ENCODE measurements at regions not wholly inside any gene's neighbourhood (a gene's known extent, or its start where the extent isn't known, plus 50 kb on each side); places are given as distances from the start of the nearest gene placed in this dataset.
A peak's percentile ranks its signal among the peaks of the same experiment; 100 is the strongest.

DNA sequence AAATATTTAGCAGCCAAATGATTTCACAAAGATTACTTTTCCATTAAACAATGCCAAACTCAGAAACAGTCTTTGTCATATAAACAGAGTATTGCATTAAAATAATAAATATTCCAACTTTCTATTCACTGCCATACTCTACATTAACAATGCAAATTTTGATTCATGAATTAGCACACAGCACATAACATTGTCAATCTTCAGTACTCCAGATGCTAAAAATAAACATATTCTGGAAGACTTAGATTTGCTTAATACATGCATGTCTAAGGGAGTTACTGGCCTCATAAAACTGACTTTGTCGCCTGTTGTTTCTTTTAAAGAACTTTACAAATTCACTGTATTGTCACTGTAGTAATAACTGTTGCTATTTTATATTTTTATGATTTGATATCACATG lies 131.6 kb downstream of the TMEM144 start:
- DNase-seq (ENCODE audit: low spot score) = no peak
- Histone ChIP-seq H3K27me3 (replicated peaks; ENCODE audit: insufficient read depth, low read depth, low read length, poor library complexity) (no peaks in the 10 kb centered on the region), H3K4me3 (ENCODE audit: low read depth, low read length, poor library complexity, severe bottlenecking) (no peak overlapping the region), H3K4me1 (ENCODE audit: insufficient read depth, low read length, poor library complexity, severe bottlenecking) (no peaks in the 10 kb centered on the region), H3K36me3 (ENCODE audit: insufficient read depth, low read length, poor library complexity, severe bottlenecking) (no peaks in the 10 kb centered on the region), H3K27ac (ENCODE audit: low read depth, low read length, poor library complexity, severe bottlenecking) (no peak overlapping the region), H3K9me3 (ENCODE audit: low read depth, low read length, poor library complexity, severe bottlenecking) (no peaks in the 10 kb centered on the region)
- TF ChIP-seq, protein P1, sequence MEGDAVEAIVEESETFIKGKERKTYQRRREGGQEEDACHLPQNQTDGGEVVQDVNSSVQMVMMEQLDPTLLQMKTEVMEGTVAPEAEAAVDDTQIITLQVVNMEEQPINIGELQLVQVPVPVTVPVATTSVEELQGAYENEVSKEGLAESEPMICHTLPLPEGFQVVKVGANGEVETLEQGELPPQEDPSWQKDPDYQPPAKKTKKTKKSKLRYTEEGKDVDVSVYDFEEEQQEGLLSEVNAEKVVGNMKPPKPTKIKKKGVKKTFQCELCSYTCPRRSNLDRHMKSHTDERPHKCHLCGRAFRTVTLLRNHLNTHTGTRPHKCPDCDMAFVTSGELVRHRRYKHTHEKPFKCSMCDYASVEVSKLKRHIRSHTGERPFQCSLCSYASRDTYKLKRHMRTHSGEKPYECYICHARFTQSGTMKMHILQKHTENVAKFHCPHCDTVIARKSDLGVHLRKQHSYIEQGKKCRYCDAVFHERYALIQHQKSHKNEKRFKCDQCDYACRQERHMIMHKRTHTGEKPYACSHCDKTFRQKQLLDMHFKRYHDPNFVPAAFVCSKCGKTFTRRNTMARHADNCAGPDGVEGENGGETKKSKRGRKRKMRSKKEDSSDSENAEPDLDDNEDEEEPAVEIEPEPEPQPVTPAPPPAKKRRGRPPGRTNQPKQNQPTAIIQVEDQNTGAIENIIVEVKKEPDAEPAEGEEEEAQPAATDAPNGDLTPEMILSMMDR (conservative IDR thresholded peaks at IDR 0.05; ENCODE audit: low read depth, low read length) = no peak
- no peak for TF ChIP-seq EZH2 (IDR thresholded peaks at IDR 0.05; ENCODE audit: borderline replicate concordance, low read depth, low read length, poor library complexity, severe bottlenecking)
- intact Hi-C loops (cut with micrococcal nuclease; ENCODE audit: unreplicated experiment) = no loop called here
- ChIA-PET CTCF (no interaction called here), POLR2A (ENCODE audit: low non-redundant PET) (no interaction called here)
- BruUV-seq (replicated peaks) = no TSS peak

DNA sequence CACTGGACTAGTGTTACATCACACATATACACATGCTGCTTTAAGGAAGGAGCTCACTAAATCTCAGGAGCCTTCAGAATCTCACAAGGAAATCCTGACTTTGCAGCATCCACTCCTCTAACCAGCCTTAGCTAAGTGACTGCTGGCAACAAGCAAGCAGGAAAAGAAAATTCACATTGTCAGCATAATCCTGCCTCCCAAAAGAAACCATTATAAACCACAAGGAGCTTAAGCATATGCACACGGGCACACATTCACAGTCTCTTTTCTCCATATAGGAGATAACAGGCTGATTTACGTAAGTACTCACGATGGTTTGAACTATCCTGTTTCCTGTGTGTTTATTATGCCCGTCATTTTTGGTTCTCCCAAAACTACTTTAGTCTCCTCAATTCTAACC lies 136.3 kb downstream of the TMEM144 start:
- DNase-seq (ENCODE audit: low spot score) = peak; percentile 8
- ChIA-PET CTCF (no interaction called here), POLR2A (ENCODE audit: low non-redundant PET) (no interaction called here)
- Histone ChIP-seq H3K4me3 (ENCODE audit: low read depth, low read length, poor library complexity, severe bottlenecking) (no peak overlapping the region), H3K4me1 (ENCODE audit: insufficient read depth, low read length, poor library complexity, severe bottlenecking) (no peaks in the 10 kb centered on the region), H3K27me3 (replicated peaks; ENCODE audit: insufficient read depth, low read depth, low read length, poor library complexity) (no peaks in the 10 kb centered on the region), H3K36me3 (ENCODE audit: insufficient read depth, low read length, poor library complexity, severe bottlenecking) (no peaks in the 10 kb centered on the region), H3K27ac (ENCODE audit: low read depth, low read length, poor library complexity, severe bottlenecking) (no peak overlapping the region), H3K9me3 (ENCODE audit: low read depth, low read length, poor library complexity, severe bottlenecking) (no peaks in the 10 kb centered on the region)
- no peak for TF ChIP-seq EZH2 (IDR thresholded peaks at IDR 0.05; ENCODE audit: borderline replicate concordance, low read depth, low read length, poor library complexity, severe bottlenecking)
- TF ChIP-seq, protein P1 (conservative IDR thresholded peaks at IDR 0.05; ENCODE audit: low read depth, low read length) = no peak
- intact Hi-C loops (cut with micrococcal nuclease; ENCODE audit: unreplicated experiment) = no loop called here
- no TSS peak for BruUV-seq (replicated peaks)

DNA sequence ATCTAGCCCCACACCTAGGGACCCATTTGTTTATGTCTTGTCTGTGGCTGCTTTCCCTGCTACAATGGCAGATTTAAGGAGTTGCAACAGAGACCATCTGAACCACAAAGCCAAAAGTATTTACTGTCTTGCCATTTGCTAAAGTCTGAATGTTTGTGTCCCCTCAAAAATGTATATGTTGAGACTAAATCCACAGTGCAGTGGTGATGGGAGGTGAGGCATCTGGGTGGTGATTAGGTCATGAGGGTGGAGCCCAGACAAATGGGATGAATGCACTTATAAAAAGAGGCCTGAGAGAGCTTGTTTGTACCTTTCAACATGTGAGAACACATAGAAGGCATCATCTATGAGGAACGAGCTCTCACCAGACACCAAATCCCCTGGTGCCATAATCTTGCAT lies 137.3 kb downstream of the TMEM144 start:
- TF ChIP-seq, protein P1 (conservative IDR thresholded peaks at IDR 0.05; ENCODE audit: low read depth, low read length) = no peak
- TF ChIP-seq EZH2 (IDR thresholded peaks at IDR 0.05; ENCODE audit: borderline replicate concordance, low read depth, low read length, poor library complexity, severe bottlenecking) = no peak
- Histone ChIP-seq H3K36me3 (ENCODE audit: insufficient read depth, low read length, poor library complexity, severe bottlenecking) (no peaks in the 10 kb centered on the region), H3K9me3 (ENCODE audit: low read depth, low read length, poor library complexity, severe bottlenecking) (no peaks in the 10 kb centered on the region), H3K4me1 (ENCODE audit: insufficient read depth, low read length, poor library complexity, severe bottlenecking) (no peaks in the 10 kb centered on the region), H3K4me3 (ENCODE audit: low read depth, low read length, poor library complexity, severe bottlenecking) (no peak overlapping the region), H3K27me3 (replicated peaks; ENCODE audit: insufficient read depth, low read depth, low read length, poor library complexity) (no peaks in the 10 kb centered on the region), H3K27ac (ENCODE audit: low read depth, low read length, poor library complexity, severe bottlenecking) (no peak overlapping the region)
- POLR2A ChIA-PET (ENCODE audit: low non-redundant PET) = no interaction called here
- intact Hi-C loops (cut with micrococcal nuclease; ENCODE audit: unreplicated experiment) = no loop called here
- BruUV-seq (replicated peaks) = no TSS peak
- CTCF ChIA-PET = no interaction called here
- DNase-seq (ENCODE audit: low spot score) = no peak

Measured in A673 (cell line).